ENCODE measurements at regions not wholly inside any gene's neighbourhood (a gene's known extent, or its start where the extent isn't known, plus 50 kb on each side); places are given as distances from the start of the nearest gene placed in this dataset.

DNA sequence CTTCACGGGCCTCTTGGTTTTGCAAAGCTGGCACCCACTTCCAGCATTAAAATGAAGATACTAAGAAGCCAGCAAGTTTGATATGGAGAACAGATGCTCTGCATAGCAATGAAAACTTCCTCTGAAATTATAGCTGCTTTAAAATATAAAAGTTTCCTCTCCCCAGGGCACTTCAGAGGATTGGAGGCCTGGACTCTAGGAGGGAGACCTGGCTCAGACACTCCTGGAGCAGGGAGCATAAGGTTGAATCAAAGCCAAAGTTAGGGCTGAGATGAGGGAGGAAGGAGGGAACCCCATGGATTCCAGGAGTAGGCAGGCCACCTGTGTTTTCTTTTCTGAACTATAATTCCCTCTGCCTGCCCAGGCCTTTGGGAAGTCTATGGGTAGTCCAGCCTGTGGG, 176.0 kb upstream of the RPL38 start:
- DNase-seq (ENCODE audit: extremely low read depth, low read depth), result no peak
- no peak for TF ChIP-seq CTCF (IDR thresholded peaks at IDR 0.05; ENCODE audit: low read depth, low read length, missing control alignments)
- H3K4me3 ChIP-seq (replicated peaks; ENCODE audit: low read depth, low read length), result no peak overlapping the region

DNA sequence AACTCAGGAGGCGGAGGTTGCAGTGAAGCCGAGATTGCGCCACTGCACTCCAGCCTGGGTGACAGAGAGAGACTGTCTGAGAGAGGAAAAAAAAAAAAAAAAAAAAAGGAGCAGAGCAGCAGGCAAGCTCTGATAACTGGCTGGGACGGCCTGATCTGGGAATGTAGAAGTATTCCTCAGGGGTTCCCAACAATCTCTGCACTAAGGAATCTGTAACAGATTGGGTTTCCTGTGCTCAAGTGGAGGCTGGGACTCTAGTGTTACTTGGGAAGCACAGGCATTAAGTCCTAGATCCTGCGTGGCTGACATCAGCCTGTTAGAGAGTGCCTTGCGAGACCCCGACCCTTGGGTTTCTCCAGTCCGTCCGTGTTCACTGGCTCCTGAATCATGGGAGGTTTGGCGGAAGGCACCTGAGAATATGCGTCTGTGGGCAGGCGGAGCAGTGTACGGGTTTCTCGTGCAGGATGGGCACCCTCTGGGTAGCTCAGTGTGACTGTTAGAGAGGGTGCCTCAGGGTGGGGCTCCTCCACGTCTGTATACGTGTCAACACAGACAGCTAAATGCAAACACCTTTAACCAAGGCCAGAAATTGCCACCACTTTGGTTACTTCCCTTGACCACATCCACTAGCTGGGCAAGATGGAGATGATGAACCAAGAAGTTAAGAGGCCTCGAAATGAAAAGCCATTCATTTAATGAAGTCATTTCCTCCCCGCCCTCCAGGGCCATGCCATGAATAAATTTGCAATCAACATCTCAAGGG, 174.9 kb upstream of the RPL38 start:
- H3K4me3 ChIP-seq (replicated peaks; ENCODE audit: low read depth, low read length), result no peak overlapping the region
- no peak for DNase-seq (ENCODE audit: extremely low read depth, low read depth)
- no peak for TF ChIP-seq CTCF (IDR thresholded peaks at IDR 0.05; ENCODE audit: low read depth, low read length, missing control alignments)

GRCh38 chr17:74031316-74032090, 172.0 kb upstream of the RPL38 start:
- no peak for TF ChIP-seq CTCF (IDR thresholded peaks at IDR 0.05; ENCODE audit: low read depth, low read length, missing control alignments)
- no peak for DNase-seq (ENCODE audit: extremely low read depth, low read depth)
- no peak overlapping the region for H3K4me3 ChIP-seq (replicated peaks; ENCODE audit: low read depth, low read length)

DNA sequence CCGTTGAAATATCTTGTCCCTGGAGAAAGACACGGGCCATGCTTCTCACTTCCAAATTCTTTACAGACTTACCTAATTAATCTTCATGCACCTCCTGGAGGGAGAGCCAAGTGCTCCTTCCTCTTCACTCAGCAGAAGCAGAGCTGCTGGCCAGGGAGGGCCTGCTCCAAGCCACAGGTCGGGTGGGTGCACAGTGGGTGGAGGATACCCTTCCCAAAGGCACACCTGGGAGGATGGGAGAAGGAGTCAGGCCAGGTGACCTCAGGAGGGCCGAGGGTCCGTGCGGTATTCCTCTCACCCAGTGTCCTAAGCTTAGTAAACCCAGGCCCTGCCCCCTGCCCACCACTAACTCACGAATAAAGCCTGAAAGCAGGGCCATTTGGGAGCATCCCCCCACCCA, 171.3 kb upstream of the RPL38 start:
- DNase-seq (ENCODE audit: extremely low read depth, low read depth), result no peak
- no peak for TF ChIP-seq CTCF (IDR thresholded peaks at IDR 0.05; ENCODE audit: low read depth, low read length, missing control alignments)
- no peak overlapping the region for H3K4me3 ChIP-seq (replicated peaks; ENCODE audit: low read depth, low read length)

DNA sequence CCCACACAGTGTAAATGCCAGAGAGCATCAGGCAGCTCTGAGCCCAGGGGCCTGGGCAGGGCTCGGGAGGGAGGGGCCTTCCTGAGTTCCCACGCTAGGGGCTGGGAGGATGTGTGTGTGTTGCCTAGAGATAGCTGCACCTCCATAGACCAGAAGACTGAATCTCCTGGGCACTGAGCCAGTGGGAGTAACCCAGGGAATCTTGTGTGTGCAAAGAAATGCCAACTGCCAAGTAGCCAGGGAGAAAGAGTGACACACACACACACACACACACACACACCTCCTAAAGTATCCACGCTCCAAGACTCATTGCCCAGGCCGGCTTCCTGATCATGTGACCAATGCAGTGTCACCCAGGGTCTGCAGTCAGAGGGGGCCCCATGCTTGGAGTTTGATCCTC, 166.2 kb upstream of the RPL38 start:
- DNase-seq (ENCODE audit: extremely low read depth, low read depth), result no peak
- TF ChIP-seq CTCF (IDR thresholded peaks at IDR 0.05; ENCODE audit: low read depth, low read length, missing control alignments), result no peak
- no peak overlapping the region for H3K4me3 ChIP-seq (replicated peaks; ENCODE audit: low read depth, low read length)

DNA sequence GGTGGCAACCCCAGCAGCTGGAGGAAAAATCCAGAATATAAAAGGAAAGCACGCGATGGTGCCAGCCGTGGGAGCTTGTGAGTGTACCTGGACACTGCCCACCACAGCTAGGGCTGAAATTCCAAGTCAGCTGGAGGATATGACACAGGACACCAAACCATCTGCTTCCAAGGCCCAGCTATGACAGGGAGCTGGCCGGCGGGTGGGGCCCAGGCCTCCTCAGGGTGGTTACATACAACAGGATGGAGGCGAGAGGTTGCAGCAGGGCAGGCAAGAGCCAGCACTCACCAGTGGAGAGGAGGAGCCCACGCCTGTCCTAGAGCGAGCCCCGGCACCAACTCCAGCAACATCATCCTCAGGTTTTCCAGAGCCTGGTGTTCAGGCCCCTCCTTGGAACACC, 163.2 kb upstream of the RPL38 start:
- DNase-seq (ENCODE audit: extremely low read depth, low read depth), result no peak
- TF ChIP-seq CTCF (IDR thresholded peaks at IDR 0.05; ENCODE audit: low read depth, low read length, missing control alignments), result no peak
- H3K4me3 ChIP-seq (replicated peaks; ENCODE audit: low read depth, low read length), result no peak overlapping the region
